ENCODE measurements at regions not wholly inside any gene's neighbourhood (a gene's known extent, or its start where the extent isn't known, plus 50 kb on each side); places are given as distances from the start of the nearest gene placed in this dataset.

GRCh38 chr2:145511946-145512345 is 992.0 kb upstream of the ZEB2 start:
- CTCF ChIA-PET = no interaction called here

GRCh38 chr2:145503511-145503910 is 983.6 kb upstream of the ZEB2 start:
- no peak overlapping the region for H3K27ac ChIP-seq (ENCODE audit: low read length in 2 of 2)
- no peaks in the 10 kb centered on the region for H3K27me3 Mint-ChIP-seq
- no peaks in the 10 kb centered on the region for H3K4me1 Mint-ChIP-seq
- POLR2A ChIA-PET = no interaction called here
- no CpG with 5 or more reads among the region's 3 CpGs for WGBS (ENCODE audit: insufficient coverage)
- no peak for TF ChIP-seq CTCF (IDR thresholded peaks at IDR 0.05)
- no peak for TF ChIP-seq EZH2 (IDR thresholded peaks at IDR 0.05; ENCODE audit: borderline replicate concordance, insufficient read depth, low read depth, low read length, poor library complexity, severe bottlenecking)
- H2AFZ ChIP-seq (ENCODE audit: insufficient read depth, low read depth, low read length, poor library complexity, severe bottlenecking) = no peak overlapping the region
- no peak overlapping the region for H3K27ac Mint-ChIP-seq
- no peaks in the 10 kb centered on the region for H3K79me2 ChIP-seq (ENCODE audit: control insufficient read depth, insufficient read depth, low read length)
- no peak overlapping the region for H3K4me3 ChIP-seq (ENCODE audit: control extremely low read depth in 1 of 5, extremely low read depth in 1 of 5, insufficient read depth in 1 of 5, low read depth in 2 of 5, low read length in 4 of 5)
- H3K9ac ChIP-seq (ENCODE audit: low read length) = no peak overlapping the region
- H3K4me1 ChIP-seq (ENCODE audit: control insufficient read depth in 2 of 2, insufficient read depth in 2 of 2, low read length in 2 of 2) = no peaks in the 10 kb centered on the region
- intact Hi-C loops (cut with micrococcal nuclease) = no loop called here
- no peaks in the 10 kb centered on the region for H3K36me3 ChIP-seq (replicated peaks in 1 of 2; ENCODE audit: control extremely low read depth in 1 of 2, control insufficient read depth in 1 of 2, extremely low read depth in 1 of 2, insufficient read depth in 2 of 2, low read length in 1 of 2)
- ATAC-seq (ENCODE audit: low read depth) (no peak), DNase-seq (no peak)
- H3K4me3 Mint-ChIP-seq = no peak overlapping the region
- no peaks in the 10 kb centered on the region for H3K9me3 Mint-ChIP-seq (ENCODE audit: insufficient read depth)
- H3K4me2 ChIP-seq (replicated peaks; ENCODE audit: low read depth, low read length, poor library complexity, severe bottlenecking) = no peak overlapping the region
- H3K9me3 ChIP-seq (ENCODE audit: control extremely low read depth in 1 of 3, control insufficient read depth in 2 of 3, insufficient read depth in 1 of 3, low read length in 2 of 3) = no peaks in the 10 kb centered on the region
- CTCF ChIA-PET = no interaction called here
- no peaks in the 10 kb centered on the region for H4K20me1 ChIP-seq (ENCODE audit: control insufficient read depth, insufficient read depth, low read length, poor library complexity, severe bottlenecking)
- H3K27me3 ChIP-seq (replicated peaks in 1 of 4; ENCODE audit: control extremely low read depth in 1 of 4, control insufficient read depth in 3 of 4, insufficient read depth in 4 of 4, low read length in 3 of 4) = no peaks in the 10 kb centered on the region

More at GRCh38 chr2:145511946-145512345, 992.0 kb upstream of the ZEB2 start:
- intact Hi-C loops (cut with micrococcal nuclease) = no loop called here
- no peaks in the 10 kb centered on the region for H3K9me3 Mint-ChIP-seq (ENCODE audit: insufficient read depth)
- TF ChIP-seq CTCF (IDR thresholded peaks at IDR 0.05) = no peak
- TF ChIP-seq EZH2 (IDR thresholded peaks at IDR 0.05; ENCODE audit: borderline replicate concordance, insufficient read depth, low read depth, low read length, poor library complexity, severe bottlenecking) = no peak
- Histone ChIP-seq H3K4me2 (replicated peaks; ENCODE audit: low read depth, low read length, poor library complexity, severe bottlenecking) (no peak overlapping the region), H3K4me3 (ENCODE audit: control extremely low read depth in 1 of 5, extremely low read depth in 1 of 5, insufficient read depth in 1 of 5, low read depth in 2 of 5, low read length in 4 of 5) (no peak overlapping the region), H3K79me2 (ENCODE audit: control insufficient read depth, insufficient read depth, low read length) (no peaks in the 10 kb centered on the region), H3K27ac (ENCODE audit: low read length in 2 of 2) (no peak overlapping the region), H3K36me3 (replicated peaks in 1 of 2; ENCODE audit: control extremely low read depth in 1 of 2, control insufficient read depth in 1 of 2, extremely low read depth in 1 of 2, insufficient read depth in 2 of 2, low read length in 1 of 2) (no peaks in the 10 kb centered on the region), H3K27me3 (replicated peaks in 1 of 4; ENCODE audit: control extremely low read depth in 1 of 4, control insufficient read depth in 3 of 4, insufficient read depth in 4 of 4, low read length in 3 of 4) (no peaks in the 10 kb centered on the region), H4K20me1 (ENCODE audit: control insufficient read depth, insufficient read depth, low read length, poor library complexity, severe bottlenecking) (no peaks in the 10 kb centered on the region), H3K9me3 (ENCODE audit: control extremely low read depth in 1 of 3, control insufficient read depth in 2 of 3, insufficient read depth in 1 of 3, low read length in 2 of 3) (peaks cover 0 to 5% (median 0%) of the 10 kb centered on the region in 3 donors), H3K9ac (ENCODE audit: low read length) (no peak overlapping the region), H3K4me1 (ENCODE audit: control insufficient read depth in 2 of 2, insufficient read depth in 2 of 2, low read length in 2 of 2) (peaks cover 0 to 3% of the 10 kb centered on the region in 2 donors), H2AFZ (ENCODE audit: insufficient read depth, low read depth, low read length, poor library complexity, severe bottlenecking) (no peak overlapping the region)
- WGBS (ENCODE audit: insufficient coverage) = 100% methylated on average over 1 of the region's 4 CpGs
- ATAC-seq (ENCODE audit: low read depth) = no peak
- no peak overlapping the region for H3K4me3 Mint-ChIP-seq
- no peaks in the 10 kb centered on the region for H3K27me3 Mint-ChIP-seq
- DNase-seq = no peak
- H3K27ac Mint-ChIP-seq = no peak overlapping the region
- no peaks in the 10 kb centered on the region for H3K4me1 Mint-ChIP-seq
- POLR2A ChIA-PET = no interaction called here
